Cerebellar nuclear complex (tissue), 1 donor: ENCODE measurements at regions not wholly inside any gene's neighbourhood (a gene's known extent, or its start where the extent isn't known, plus 50 kb on each side); places are given as distances from the start of the nearest gene placed in this dataset.

Experiments used
- DNase-seq, 2 experiments: peaks; one replicate each; lab custom pipeline; 2025; lab: John Stamatoyannopoulos, UW

DNA sequence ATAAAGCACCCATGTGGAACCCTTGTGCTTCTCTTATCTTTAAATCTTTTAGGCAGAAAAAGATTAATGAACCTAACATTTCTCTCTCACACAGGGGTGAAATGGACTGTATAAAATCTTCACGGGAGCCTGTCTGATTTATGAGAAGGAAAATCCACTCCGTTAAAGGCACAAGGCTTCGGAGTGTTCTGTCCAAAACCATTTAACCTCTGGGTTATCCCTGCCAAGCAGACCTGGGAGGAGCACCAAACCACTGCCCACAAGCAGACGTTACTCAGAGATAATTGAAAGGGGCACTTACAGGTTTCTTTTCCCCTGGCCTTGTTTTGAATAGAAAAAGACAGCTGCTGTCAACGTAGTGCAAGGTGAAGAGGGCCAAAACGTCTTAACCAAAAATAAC lies 184.4 kb upstream of the DOK6 start:
- no peak for DNase-seq

DNA sequence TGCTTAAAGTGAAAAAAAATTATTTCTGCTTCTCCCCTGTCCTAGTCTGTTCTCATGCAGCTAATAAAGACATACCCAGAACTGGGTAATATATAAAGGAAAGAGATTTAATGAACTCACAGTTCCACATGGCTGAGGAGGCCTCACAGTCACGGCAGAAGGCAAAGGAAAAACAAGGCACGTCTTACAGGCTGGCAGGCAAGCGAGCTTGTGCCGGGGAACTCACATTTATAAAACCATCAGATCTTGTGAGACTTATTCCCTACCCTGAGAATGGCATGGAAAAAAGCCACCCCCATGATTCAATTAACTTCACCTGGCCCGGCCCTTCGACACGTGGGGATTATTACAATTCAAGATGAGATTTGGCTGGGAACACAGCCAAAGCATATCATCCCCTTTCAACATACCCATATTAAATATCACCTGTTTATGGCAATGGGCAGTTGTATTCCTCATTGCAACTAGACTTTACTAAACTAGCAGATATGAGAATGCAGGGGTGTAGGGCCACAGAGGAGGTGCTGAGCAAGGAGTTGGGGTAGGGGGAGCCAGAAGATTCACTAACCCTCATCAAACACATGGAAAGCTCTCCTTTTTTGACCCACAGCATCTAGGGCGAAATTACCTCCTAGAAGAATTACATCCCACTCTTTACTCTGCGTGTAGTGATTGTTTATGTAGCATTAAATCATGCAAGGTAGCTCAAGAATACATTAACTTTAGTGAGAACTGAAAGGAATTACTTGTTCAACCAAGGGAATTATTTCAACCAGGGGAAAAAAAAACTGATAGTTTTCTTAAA lies 183.3 kb upstream of the DOK6 start:
- DNase-seq = no peak

- no peak for DNase-seq
These were observed 180.2 kb upstream of the DOK6 start for GRCh38 chr18:69220529-69220928.

DNA sequence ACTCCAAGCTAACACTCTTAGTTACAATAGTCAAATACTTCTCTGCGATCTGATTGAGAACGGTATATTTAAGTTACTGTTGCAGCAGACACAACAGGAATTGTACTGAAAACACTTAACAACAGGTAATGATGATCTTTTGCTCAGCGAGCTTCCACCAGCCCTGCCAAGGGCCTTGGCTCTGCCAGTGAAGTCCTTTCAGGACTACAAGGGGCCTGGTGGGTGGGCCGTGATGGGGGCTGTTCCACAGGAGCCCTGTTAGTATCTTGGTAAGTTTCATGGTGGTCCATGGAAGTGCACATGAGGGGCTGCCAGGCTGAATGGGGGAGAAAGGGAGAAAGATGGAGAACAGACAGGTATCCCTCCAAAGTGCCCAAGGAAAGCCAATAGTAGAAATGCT lies 178.6 kb upstream of the DOK6 start:
- DNase-seq = no peak

DNA sequence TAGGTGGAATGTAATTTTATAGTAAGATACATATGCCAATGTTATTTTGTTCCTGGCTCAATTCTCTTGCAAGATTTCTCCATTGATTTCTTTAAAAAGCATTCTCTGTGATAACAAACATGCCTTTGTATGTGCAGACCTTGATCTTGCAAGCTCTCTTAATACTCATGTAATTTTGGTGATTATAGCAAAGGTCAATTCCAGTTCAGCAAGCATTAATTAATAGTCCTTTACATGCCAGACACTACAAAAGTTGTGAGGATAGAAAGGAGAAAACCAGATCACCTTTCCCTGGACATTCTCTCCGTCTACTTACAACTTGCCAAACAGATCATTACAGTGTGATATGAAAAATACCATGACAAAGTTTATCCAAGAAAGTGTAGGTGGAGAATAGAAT lies 173.7 kb upstream of the DOK6 start:
- DNase-seq = no peak

DNA sequence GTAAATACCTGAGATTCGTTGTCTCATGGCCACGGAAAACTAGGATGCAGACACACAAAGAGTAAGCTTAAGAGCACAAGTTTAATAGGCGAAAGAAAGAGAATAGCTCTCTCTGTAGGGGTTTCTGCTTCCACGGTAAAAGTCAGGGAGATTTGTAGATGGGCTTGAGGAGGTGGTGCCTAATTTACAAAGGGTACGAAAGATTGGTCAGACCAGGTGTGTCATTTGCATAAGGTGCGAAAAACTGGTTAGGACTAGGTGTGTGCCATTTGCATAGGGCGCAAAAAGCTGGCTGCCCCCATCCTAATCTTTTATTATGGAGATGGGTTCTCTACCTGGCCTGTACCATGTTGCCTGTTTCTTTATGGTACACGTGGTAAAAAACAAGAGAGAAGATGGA lies 170.5 kb upstream of the DOK6 start:
- no peak for DNase-seq

DNA sequence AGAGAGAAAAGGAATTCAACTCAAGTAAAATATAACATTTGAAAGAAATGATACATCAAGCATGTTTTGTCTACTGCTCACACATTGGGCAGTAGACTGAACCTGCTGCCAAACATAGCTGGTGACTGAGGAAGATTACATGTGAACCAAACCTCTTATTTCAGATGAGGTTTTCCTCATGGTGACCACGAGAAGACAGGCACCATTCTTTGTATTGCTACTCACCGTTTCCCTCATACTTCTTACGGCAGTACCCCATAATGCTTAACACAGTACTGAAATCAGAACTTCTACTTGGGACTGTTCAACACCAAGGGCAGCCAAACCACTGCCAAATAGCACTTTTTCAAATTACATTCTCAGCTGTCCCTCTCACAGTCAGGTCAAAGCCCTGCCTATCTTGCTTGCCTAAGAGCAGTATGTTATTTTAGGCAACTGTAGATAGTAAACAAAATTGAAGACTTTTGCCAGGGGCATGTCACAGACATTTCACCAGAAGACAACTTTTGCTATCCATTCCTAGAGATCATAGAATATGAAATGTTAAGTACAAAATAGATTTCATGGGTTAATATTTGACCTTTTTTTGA lies 167.1 kb upstream of the DOK6 start:
- no peak for DNase-seq

- DNase-seq = peak; percentile 89 to 95
These were observed 160.6 kb upstream of the DOK6 start for GRCh38 chr18:69239849-69240674.

DNA sequence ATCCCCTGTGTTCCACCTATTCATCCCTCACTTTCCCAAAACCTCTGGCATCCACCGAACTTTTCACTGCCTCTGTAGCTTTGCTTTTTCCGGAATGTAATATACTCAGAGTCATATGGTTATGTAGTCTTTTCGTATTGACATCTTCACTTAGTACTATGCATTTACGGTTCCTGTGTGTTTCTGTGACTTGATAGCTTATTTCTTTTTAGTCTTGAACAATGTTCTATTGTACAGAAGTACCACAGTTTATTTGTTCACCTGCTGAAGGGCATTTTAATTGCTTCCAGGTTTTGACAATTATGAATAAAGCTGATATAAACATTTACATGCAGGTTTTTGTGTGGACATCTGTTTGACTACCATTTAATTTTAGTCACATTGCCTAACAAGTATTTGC lies 154.7 kb upstream of the DOK6 start:
- DNase-seq = no peak

- DNase-seq = peak; percentile 17 to 88
These were observed 150.2 kb upstream of the DOK6 start for GRCh38 chr18:69250305-69251151.

DNA sequence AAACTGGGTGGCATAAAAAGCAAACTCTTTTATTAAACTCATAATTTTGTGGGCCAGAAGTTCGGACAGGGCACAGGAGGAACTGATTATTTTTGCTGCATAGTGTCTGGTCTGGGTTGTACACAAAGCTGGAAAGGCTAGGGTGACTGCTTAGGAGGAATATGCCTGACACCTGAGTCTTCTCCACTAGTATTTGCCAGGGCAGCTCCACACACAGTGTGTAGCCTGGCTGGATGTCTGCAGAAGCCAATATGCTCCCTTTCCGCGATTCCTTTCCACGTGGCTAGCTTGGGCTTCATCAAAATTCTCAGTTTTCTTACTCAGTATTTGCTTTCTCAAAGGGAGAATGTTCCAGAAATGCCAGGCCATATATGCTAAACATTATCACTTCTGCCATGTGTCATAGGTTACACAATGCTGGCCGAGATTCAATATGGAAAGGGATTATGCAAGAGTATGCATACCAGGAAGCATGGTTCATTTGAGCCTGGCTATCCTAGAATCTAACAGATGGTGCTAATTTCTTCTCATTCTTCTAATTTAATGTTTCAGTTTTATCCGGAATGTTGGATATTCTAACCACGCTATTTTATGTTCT lies 142.7 kb upstream of the DOK6 start:
- DNase-seq = peak; percentile 79 to 97

- no peak for DNase-seq
These were observed 141.4 kb upstream of the DOK6 start for GRCh38 chr18:69259282-69259681.

GRCh38 chr18:69261406-69261805 lies 139.3 kb upstream of the DOK6 start:
- no peak for DNase-seq

- no peak for DNase-seq
These were observed 135.0 kb upstream of the DOK6 start for GRCh38 chr18:69265656-69266055.

DNA sequence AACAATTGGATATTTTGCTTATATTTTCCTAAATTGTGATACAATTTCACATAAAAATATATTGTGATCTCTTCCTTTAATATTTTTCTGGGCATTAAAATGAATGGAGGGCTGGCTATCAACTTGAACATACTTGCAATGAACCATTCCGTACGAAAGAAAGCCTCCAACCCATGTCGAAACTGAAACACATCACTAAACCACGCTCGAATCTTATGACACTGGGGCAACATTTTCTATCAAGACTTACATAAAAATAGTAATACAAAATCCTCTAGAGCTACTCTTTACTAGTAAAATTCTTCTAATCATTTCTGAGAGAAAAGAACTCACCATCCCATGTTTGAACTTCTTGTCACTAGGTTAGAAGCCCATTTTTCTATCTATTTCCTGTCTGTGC lies 132.8 kb upstream of the DOK6 start:
- DNase-seq = no peak

DNA sequence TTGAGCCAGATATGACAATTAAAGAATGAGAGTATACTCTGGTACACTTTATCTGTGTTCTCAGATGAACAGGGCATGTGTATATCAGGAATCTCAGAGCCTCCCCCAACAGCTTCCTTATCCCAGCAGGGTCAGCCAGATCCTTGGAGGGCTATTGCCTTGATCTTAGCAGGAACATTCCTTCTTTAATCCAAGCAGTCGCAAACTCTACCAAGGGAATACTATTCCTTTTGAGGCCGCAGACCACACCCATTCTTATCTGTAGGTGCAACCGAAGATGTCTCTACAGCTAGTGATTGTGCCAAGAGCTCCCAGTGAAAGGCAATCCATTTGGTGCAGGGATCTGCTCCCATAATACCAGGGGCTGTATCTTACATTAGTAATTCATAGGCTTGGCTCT lies 118.3 kb upstream of the DOK6 start:
- DNase-seq = no peak

GRCh38 chr18:69291044-69291443 lies 109.6 kb upstream of the DOK6 start:
- no peak for DNase-seq

GRCh38 chr18:69291755-69292154 lies 108.9 kb upstream of the DOK6 start:
- no peak for DNase-seq

GRCh38 chr18:69300185-69300584 lies 100.5 kb upstream of the DOK6 start:
- no peak for DNase-seq

- DNase-seq = no peak
These were observed 92.1 kb upstream of the DOK6 start for GRCh38 chr18:69308619-69309018.

GRCh38 chr18:69326094-69326493 lies 74.6 kb upstream of the DOK6 start:
- DNase-seq = no peak

- no peak for DNase-seq
These were observed 72.6 kb upstream of the DOK6 start for GRCh38 chr18:69328086-69328485.
